ENCODE measurements at regions not wholly inside any gene's neighbourhood (a gene's known extent, or its start where the extent isn't known, plus 50 kb on each side); places are given as distances from the start of the nearest gene placed in this dataset.
"Not testable (repeated sequence)": the region's sequence is repeated elsewhere in the genome, so short reads cannot be mapped to it uniquely, and the experiment has no call there.

- Histone ChIP-seq H3K4me1 (no peaks in the 10 kb centered on the region), H3K36me3 (no peaks in the 10 kb centered on the region), H3K9me3 (no peaks in the 10 kb centered on the region), H3K27ac (no peak overlapping the region), H3K27me3 (no peaks in the 10 kb centered on the region), H3K9ac (ENCODE audit: low read depth in 2 of 2, low read length in 2 of 2) (no peak overlapping the region), H3K4me3 (no peak overlapping the region)
- TF ChIP-seq CTCF (IDR thresholded peaks at IDR 0.05): no peak
- intact Hi-C loops (cut with DNase I): no loop called here
- no peak for DNase-seq
These were observed 234.5 kb upstream of the KITLG start for GRCh38 chr12:88814779-88815178.

GRCh38 chr12:88812610-88813009 is 232.3 kb upstream of the KITLG start:
- no peak for TF ChIP-seq CTCF (IDR thresholded peaks at IDR 0.05)
- intact Hi-C loops (cut with DNase I): no loop called here
- no peaks in the 10 kb centered on the region for H3K36me3 ChIP-seq

GRCh38 chr12:88810806-88811205 is 230.5 kb upstream of the KITLG start:
- intact Hi-C loops (cut with DNase I): no loop called here
- H3K9ac ChIP-seq (ENCODE audit: low read depth in 2 of 2, low read length in 2 of 2): no peak overlapping the region
- H3K9me3 ChIP-seq: no peaks in the 10 kb centered on the region
- H3K4me3 ChIP-seq: no peak overlapping the region
- H3K4me1 ChIP-seq: no peaks in the 10 kb centered on the region
- no peak for DNase-seq
- H3K36me3 ChIP-seq: no peaks in the 10 kb centered on the region
- no peaks in the 10 kb centered on the region for H3K27me3 ChIP-seq
- H3K27ac ChIP-seq: no peak overlapping the region
- TF ChIP-seq CTCF (IDR thresholded peaks at IDR 0.05): no peak

More at GRCh38 chr12:88812610-88813009, 232.3 kb upstream of the KITLG start:
- H3K27ac ChIP-seq: no peak overlapping the region
- no peak overlapping the region for H3K9ac ChIP-seq (ENCODE audit: low read depth in 2 of 2, low read length in 2 of 2)
- no peaks in the 10 kb centered on the region for H3K4me1 ChIP-seq
- H3K9me3 ChIP-seq: no peaks in the 10 kb centered on the region
- no peak for DNase-seq
- H3K4me3 ChIP-seq: no peak overlapping the region
- H3K27me3 ChIP-seq: no peaks in the 10 kb centered on the region

GRCh38 chr12:88809841-88810240 is 229.6 kb upstream of the KITLG start:
- intact Hi-C loops (cut with DNase I); H3K36me3 ChIP-seq; H3K9me3 ChIP-seq; H3K4me1 ChIP-seq; H3K27ac ChIP-seq; H3K27me3 ChIP-seq; DNase-seq; H3K9ac ChIP-seq (ENCODE audit: low read depth in 2 of 2, low read length in 2 of 2); H3K4me3 ChIP-seq: not testable (repeated sequence)

GRCh38 chr12:88805692-88806091 is 225.4 kb upstream of the KITLG start:
- DNase-seq: no peak
- Histone ChIP-seq H3K36me3 (no peaks in the 10 kb centered on the region), H3K9me3 (no peaks in the 10 kb centered on the region), H3K27ac (no peak overlapping the region), H3K9ac (ENCODE audit: low read depth in 2 of 2, low read length in 2 of 2) (no peak overlapping the region), H3K27me3 (no peaks in the 10 kb centered on the region), H3K4me1 (no peaks in the 10 kb centered on the region), H3K4me3 (no peak overlapping the region)
- intact Hi-C loops (cut with DNase I): no loop called here
- TF ChIP-seq CTCF (IDR thresholded peaks at IDR 0.05): no peak

GRCh38 chr12:88805286-88805685 is 225.0 kb upstream of the KITLG start:
- no peak for DNase-seq
- Histone ChIP-seq H3K27me3 (no peaks in the 10 kb centered on the region), H3K4me3 (no peak overlapping the region), H3K9ac (ENCODE audit: low read depth in 2 of 2, low read length in 2 of 2) (no peak overlapping the region), H3K4me1 (no peaks in the 10 kb centered on the region), H3K27ac (no peak overlapping the region), H3K36me3 (no peaks in the 10 kb centered on the region), H3K9me3 (no peaks in the 10 kb centered on the region)
- TF ChIP-seq CTCF (IDR thresholded peaks at IDR 0.05): no peak
- intact Hi-C loops (cut with DNase I): no loop called here

Measured in colonic mucosa (tissue), 4 donors.